Brain microvascular endothelial cell (primary cell): ENCODE measurements at regions not wholly inside any gene's neighbourhood (a gene's known extent, or its start where the extent isn't known, plus 50 kb on each side); places are given as distances from the start of the nearest gene placed in this dataset.

Experiments used
- DNase-seq: peaks from one replicate; pipeline ENCODE4 v3.0.0-alpha.2; 2020
- H3K27ac ChIP-seq: fragments of 250-450 bp; sonication (Bioruptor Pico); 2 replicates; pipeline ENCODE4 v1.5.1; 2020; ENCODE audit warnings: mild to moderate bottlenecking, moderate library complexity
- H3K27me3 ChIP-seq: fragments of 250-450 bp; sonication (Bioruptor Pico); replicated peaks from 2 replicates; pipeline ENCODE4 v1.5.1; 2020; ENCODE audit warnings: mild to moderate bottlenecking
- H3K36me3 ChIP-seq: fragments of 250-450 bp; sonication (Bioruptor Pico); replicated peaks from 2 replicates; pipeline ENCODE4 v1.5.1; 2020; ENCODE audit warnings: mild to moderate bottlenecking
- H3K4me3 ChIP-seq: 2 replicates; pipeline ENCODE4 v1.5.1; 2011; ENCODE audit warnings: low read depth, mild to moderate bottlenecking, control low read depth, low read length, moderate library complexity
- CTCF ChIP-seq: IDR thresholded peaks from 2 replicates; pipeline ENCODE4 v1.5.1; 2011; ENCODE audit warnings: low read depth, mild to moderate bottlenecking, moderate library complexity, low read length, control low read depth, inconsistent platforms; ENCODE audit errors: missing control alignments
- in situ Hi-C: cut with HindIII; loops from 2 replicates; pipeline ENCODE4 v1.10.0; 2017; ENCODE audit warnings: low sequenced_read_pairs, low pct_ligation_motif_present

- DNase-seq: no peak
- Histone ChIP-seq H3K4me3 (no peak overlapping the region), H3K27me3 (no peaks in the 10 kb centered on the region), H3K36me3 (no peaks in the 10 kb centered on the region), H3K27ac (no peak overlapping the region)
- no peak for TF ChIP-seq CTCF
- in situ Hi-C loops: no loop called here
These were observed 595.1 kb upstream of the ATP2B1 start for GRCh38 chr12:90303771-90304170.

- TF ChIP-seq CTCF: no peak
- in situ Hi-C loops: no loop called here
- no peak for DNase-seq
- Histone ChIP-seq H3K36me3 (no peaks in the 10 kb centered on the region), H3K27me3 (no peaks in the 10 kb centered on the region), H3K4me3 (no peak overlapping the region), H3K27ac (no peak overlapping the region)
These were observed 593.0 kb upstream of the ATP2B1 start for GRCh38 chr12:90301561-90302133.

- no peak for TF ChIP-seq CTCF
- H3K4me3 ChIP-seq: no peak overlapping the region
- no peak overlapping the region for H3K27ac ChIP-seq
- in situ Hi-C loops: no loop called here
- no peak for DNase-seq
- H3K36me3 ChIP-seq: no peaks in the 10 kb centered on the region
- H3K27me3 ChIP-seq: no peaks in the 10 kb centered on the region
These were observed 592.5 kb upstream of the ATP2B1 start for GRCh38 chr12:90301095-90301494.

- Histone ChIP-seq H3K4me3 (no peak overlapping the region), H3K27ac (no peak overlapping the region), H3K36me3 (no peaks in the 10 kb centered on the region), H3K27me3 (no peaks in the 10 kb centered on the region)
- DNase-seq: no peak
- no peak for TF ChIP-seq CTCF
- in situ Hi-C loops: no loop called here
These were observed 591.0 kb upstream of the ATP2B1 start for GRCh38 chr12:90299666-90300065.

GRCh38 chr12:90299121-90299520 is 590.5 kb upstream of the ATP2B1 start:
- no peak for DNase-seq
- Histone ChIP-seq H3K27me3 (no peaks in the 10 kb centered on the region), H3K27ac (no peak overlapping the region), H3K36me3 (no peaks in the 10 kb centered on the region), H3K4me3 (no peak overlapping the region)
- no peak for TF ChIP-seq CTCF
- in situ Hi-C loops: no loop called here

- in situ Hi-C loops: no loop called here
- H3K27me3 ChIP-seq: no peaks in the 10 kb centered on the region
- no peaks in the 10 kb centered on the region for H3K36me3 ChIP-seq
- H3K4me3 ChIP-seq: no peak overlapping the region
- no peak for TF ChIP-seq CTCF
- H3K27ac ChIP-seq: no peak overlapping the region
- no peak for DNase-seq
These were observed 589.8 kb upstream of the ATP2B1 start for GRCh38 chr12:90298289-90298948.
